NCI-H226 (cell line): ENCODE measurements at regions not wholly inside any gene's neighbourhood (a gene's known extent, or its start where the extent isn't known, plus 50 kb on each side); places are given as distances from the start of the nearest gene placed in this dataset.
A peak's percentile ranks its signal among the peaks of the same experiment; 100 is the strongest.
"Not testable (repeated sequence)": the region's sequence is repeated elsewhere in the genome, so short reads cannot be mapped to it uniquely, and the experiment has no call there.

Experiments
- DNase-seq: peaks from one replicate; pipeline ENCODE4 v3.0.0-alpha.2; 2015

DNA sequence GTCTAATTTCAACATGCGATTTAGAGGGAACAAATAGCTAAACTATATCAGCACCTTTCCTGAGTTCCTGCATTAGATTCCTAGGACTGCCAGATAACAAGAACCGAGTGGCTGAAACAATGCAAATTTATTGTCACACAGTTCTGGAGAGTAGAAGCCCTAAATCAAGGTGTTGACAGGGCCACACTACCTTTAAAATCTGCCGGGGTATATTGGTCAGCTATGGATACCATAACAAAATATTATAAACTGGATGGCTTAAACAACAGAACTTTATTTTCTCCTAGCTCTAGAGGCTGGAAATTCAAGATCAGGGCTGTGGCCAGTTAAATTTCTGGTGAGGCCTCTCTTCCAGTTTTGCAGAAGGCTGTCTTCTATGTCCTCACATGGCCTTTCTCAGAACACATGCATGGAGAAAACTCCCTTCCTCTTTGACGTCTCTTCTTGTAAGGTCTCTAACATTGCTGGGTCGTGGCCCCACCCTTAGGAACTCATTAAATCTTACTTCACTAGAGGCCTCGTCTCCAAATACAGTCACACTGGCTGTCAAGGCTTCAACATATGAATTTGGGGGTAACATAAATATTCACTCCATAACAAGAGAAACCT is 144.3 kb downstream of the FCRL5 start:
- DNase-seq = no peak

DNA sequence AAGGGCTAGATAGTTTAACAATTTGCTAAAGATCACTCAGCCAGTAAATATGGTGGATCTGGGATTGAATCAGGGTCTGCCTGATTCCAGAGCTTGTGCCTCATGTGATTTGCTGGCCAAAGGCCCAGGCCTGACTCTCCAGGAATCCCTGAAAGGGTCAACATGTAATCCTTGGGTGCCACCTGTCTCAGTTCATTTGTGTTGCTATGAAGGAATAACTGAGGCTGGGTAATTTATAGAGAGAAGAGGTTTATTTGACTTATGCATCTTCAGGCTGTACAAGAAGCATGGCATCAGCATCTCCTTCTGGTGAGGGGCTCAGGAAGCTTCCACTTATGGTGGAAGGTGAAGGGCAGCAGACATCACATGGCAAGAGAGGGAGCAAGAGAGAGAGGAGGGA is 144.9 kb downstream of the FCRL5 start:
- no peak for DNase-seq

DNA sequence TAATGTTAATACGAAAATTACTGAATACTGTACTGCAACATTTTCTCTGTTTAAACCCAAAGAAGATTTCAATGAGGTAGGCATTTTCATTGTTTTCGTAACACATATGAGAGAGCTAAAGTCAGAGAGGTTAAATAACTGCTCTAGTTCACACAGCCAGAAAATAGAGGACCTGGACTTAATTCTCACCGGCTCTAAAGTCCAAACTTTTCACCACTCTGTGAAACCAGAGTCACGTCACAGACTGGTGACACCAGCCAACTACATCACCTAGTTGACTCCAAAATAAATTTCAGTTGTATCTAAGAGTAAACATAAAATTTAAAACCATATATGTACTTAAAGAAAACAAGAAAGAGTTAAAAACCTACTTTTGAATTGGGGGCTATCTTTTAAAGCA is 146.7 kb downstream of the FCRL5 start:
- DNase-seq = no peak

DNA sequence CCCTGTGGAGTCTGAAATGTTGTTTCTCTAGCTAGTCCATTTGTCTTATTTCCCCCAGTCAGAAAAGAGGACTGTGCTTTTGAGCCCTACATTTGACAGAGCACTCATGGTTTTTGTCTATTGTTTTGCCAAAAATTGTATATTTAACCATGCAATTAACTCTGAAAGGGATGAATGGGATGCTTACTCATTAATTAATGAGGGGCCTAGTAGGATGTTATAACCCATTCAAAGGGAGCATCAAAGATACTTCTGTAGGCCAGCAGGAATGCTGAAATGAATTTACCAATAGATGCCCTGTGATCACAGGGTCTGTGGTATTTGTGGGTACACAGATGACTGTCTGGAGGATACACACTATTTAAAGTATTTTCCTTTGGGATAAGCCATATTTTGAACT is 147.7 kb downstream of the FCRL5 start:
- no peak for DNase-seq

DNA sequence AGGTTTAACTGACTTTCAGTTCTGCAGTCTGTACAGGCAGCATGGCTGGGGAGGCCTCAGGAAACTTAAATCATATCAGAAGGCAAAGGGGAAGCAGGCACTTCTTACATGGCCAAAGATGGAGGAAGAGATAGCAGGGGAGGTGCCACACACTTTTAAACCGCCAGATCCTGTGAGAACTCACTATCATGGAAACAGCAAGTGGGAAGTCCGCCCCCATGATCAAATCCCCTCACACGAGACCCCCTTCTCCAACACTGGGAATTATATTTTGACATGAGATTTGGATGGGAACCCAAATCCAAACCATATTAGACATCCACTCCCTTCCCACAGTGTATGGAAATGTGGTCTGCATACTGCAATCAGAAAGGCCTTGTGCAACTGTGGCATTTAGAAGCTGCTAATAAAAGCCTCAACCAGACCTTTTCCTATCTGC is 148.2 kb downstream of the FCRL5 start:
- DNase-seq = no peak

DNA sequence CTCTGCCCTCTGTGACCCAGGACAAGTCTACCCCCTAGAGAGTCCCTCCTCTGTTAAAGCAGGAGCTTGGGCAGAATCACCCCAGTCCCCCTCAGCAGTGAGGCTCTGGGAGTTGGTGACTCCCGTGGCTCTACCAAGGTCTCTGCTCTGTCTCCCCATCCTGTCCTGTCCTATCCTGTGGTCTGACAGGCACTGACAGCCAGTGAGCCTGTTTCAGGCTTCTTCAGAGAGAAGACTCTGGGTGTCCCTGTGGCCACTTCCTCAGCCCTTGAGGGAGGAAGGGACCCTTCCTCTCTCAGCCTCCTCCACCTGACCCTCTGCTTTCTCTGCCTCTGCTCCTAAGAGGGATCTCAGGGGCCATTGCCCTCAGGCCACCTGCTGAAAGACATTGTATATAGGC is 148.7 kb downstream of the FCRL5 start:
- no peak for DNase-seq

DNA sequence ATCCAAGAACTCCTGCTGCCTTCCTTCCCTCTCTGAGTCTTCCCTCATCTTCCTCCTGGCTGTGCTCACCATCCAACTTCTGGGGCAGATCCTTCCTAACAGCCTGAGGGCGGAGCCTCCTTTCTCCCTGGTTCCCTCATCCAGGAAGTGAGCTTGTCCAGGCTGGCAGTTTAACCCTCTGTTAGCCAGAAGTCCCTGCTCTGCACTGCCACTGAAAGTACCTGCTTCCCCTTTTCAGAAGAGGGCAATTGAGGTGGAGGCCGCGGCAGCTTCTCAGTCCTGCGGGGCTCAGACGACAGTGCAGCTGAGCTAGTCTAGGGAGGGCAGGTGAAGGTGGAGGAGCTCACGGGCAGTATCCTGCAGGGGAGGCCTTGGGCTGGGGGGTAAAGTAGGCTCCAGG is 149.1 kb downstream of the FCRL5 start:
- peak; percentile 34 for DNase-seq

DNA sequence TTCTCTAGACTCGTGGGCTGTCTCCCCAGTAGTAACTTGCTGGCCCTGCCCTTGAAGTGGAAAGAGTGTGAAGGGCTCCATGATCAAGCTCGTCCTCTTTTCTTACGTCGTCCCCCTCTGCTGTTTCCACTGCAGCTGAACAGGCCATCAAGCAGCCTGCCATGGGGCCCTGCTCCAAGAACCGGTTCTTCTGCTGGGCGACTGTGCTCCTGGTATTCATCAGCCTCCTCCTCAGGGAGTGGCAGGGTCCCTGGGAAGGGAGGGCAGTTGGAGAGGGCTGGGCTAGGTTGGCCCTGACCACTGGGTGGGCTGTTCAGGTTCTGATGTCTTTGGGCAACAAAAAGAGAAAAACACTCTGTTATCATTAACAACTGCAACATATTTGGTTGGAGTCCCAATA is 151.5 kb downstream of the FCRL5 start:
- no peak for DNase-seq

DNA sequence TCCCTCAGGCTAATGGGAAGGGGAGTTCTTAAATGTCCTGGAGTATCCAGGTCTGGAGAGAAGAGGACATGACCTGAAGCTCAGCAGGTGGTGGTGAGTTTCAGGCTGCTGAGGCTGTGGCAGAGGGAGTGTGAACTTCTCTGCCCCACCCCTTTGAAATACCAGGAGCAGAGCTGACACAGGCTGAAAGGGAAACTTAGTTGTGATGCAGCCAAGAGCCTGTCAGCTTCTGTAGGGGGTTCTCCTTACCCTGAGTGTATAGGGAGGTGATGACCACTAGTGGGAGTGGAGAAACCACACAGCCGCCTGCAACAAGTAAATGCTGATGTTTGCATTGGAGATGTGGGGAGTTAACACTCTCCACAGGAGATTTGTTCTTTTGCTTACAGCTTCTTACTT is 152.3 kb downstream of the FCRL5 start:
- DNase-seq = peak; percentile 76

DNA sequence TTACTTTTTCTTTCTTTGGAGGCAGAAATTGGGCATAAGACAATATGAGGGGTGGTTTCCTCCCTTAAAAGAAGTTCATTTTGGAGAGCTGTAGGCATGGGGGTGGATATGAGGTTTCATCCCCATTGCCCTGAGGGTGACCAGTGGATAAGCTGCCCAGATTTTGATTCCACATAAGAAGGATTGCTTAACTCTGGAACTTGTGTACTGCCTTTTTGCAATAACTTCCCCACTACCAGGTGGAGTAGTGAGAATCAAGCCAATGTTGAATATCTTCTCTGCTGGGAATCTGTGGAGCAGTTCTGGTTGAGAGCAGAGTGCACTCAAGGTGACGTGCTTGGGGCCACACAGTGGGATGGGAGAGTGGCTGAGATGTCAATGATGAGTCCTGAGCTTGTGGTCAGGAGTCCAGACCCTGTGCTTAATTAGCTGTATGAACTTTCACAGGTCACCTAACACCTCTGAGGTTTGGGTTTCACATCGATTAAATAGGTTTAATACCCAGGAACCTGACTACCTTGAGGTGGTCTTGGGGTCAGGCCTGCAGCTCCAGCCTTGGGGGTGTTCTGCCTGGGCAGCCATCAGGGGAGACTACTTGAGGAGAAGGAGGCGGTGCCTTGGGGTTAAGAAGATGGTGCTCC is 152.9 kb downstream of the FCRL5 start:
- peak; percentile 13 for DNase-seq

DNA sequence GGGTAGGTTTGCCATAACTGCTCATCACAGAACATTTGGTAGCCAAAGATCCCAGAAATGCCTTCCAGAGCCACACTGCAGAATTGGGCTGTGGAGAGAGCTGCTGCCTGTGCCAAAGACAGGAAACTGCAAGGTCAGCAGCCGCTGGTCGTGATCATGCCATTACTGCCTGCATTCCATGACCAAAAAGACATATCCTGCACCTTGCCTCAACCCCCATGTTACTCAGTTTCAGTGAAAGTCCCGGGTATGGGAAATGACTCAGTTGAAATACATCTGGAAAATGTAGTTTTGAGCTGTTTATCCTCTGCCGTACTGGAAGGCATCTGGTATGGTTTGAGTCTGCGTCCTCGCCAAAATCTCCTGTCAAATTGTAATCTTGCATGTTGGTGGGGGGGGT is 161.7 kb downstream of the FCRL5 start:
- peak; percentile 91 for DNase-seq

DNA sequence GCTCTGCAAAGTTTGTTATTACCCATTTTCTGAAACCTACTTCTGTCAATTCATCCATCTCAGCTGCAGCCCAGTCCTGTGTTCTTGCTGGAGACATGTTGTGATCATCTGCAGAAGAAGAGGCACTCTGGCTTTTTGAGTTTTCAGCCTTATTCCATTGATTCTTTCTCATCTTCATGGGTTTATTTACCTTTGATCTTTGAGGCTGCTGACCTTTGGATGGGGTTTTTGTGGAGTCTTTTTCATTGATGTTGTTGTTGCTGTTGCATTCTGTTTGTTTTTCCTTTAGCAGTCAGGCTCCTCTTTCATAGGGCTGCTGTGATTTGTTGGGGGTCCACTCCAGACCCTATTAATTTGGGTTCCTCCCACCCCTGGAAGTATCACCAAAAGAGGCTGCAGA is 164.3 kb downstream of the FCRL5 start:
- DNase-seq = no peak

DNA sequence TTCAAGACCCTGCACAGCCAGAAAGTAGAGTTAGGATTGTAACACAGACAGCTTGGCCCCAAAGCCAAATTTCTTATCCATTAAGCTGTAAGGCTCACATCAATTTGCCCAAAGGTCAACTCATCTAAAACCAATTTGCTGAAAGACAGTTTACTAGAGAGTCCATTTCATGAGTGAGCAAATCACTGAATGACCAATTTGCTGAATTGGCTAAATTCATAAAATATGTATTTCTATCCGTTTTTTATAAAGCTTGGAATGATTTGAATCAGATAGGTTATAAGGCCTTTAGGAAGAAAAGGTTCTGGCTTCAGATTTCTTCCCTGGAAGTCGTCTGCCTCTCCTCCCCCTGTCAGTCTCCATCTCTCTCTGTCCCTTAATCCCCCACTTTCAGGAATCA is 168.1 kb downstream of the FCRL5 start:
- no peak for DNase-seq

DNA sequence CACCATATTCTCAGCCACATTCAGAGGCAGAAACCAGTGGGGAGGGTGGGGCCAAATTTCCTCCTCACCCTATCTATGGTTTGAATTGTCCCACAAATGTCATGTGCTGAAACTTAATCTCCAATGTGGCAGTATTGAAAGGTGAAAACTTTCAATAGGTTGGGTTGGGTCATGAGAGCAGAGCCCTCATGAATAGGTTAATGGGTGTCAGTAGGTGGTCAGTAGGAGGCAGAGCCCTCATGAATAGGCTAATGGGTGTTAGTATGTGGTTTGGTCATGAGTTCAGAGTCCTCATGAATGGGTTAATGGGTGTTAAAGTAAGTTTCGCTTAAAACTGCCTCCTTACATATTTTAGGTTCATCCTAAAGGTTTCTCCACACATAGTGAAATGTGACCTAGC is 170.0 kb downstream of the FCRL5 start:
- no peak for DNase-seq

DNA sequence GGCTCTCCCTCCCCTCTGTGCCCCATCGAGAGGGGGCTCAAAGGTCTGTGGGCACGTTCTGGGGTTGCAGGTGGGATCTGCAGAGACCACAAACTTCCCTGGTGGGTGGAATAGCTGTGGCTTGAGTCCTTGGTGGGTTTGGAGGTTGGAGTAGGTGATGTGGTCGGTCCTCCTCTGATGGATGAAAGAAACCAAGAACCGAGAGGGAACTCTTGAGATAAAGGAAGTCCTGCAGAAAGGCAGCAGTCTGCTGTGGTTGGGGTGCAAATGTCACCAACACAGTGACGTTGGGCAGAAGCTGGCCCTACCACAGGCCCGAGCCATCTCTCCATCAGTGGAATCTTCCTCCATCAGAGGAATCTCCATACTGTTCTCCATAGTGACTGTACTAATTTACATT is 171.8 kb downstream of the FCRL5 start:
- DNase-seq = no peak

DNA sequence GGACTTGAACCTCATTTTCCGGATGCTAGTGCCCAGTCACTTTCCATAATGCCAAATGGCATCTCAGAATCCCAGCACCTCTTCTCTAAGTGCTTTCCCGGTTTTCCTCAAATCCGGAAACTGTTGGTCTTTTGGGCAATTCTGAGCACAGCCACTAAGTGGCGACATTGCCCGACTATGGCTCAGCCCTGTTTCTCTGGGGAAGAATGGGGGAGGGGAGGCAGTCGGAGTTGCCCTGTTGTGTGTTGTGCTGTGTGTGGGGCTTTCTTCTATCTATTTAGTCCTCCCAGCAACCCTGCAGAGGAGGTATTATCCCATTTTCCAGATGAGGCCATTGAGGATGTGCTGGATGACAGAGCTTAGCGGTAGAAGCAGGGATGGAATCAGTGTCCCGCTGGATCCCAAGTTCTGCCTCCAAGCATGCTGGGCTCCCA is 175.0 kb downstream of the FCRL5 start:
- DNase-seq = peak; percentile 35

DNA sequence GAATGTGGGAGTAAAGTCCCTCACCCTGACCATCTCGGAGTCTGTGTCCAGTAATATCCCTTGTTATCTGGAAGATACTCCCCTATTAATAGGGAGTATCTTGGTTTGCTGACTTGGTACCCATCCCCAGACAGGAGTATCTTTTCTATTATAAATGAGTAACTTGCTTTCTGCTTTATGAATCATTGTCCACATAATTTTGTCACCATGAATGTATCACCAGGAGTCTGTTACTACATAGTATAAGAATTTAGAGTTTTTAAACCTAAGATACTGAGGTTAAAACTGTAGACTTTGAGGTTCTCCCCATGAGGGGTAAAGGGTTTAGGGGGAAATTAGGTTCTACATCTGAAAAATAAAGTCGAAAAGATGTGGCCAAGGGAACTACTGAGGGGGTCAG is 175.6 kb downstream of the FCRL5 start:
- no peak for DNase-seq

DNA sequence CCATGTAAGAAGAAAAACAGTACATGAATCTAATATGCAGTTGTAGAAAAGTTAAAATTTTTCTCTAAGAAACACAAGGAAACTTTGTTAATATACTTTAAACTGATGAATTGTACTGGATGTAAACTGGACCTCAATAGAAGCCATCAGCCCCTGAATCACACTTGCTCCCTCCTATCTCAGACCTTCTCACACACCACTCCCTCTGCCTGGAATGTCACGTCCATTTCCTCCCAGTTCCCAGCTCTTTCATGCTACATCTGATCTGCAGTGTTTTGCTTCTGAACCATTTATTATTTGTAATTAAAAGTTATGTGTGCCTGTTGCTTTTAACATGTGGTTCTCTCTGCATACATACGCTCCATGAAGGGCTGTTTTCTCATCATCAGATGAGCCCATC is 180.0 kb downstream of the FCRL5 start:
- not testable (repeated sequence) for DNase-seq

DNA sequence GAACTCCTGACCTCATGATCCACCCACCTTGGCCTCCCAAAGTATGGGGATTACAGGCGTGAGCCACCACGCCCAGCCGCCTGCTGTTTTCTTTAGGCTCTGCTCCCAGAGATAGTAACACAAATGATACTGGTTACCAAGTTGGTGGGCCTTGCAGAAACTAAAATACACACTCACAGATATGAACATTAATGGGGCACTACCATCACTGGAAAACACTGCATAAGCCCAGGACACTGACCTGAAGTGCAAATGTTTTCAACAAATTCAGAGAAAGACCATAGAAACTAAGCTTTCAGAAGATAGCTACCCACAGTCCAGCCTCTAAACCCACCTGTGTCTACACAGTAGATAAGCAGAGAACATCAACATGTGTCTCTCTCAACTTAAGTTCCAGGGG is 180.5 kb downstream of the FCRL5 start:
- no peak for DNase-seq

DNA sequence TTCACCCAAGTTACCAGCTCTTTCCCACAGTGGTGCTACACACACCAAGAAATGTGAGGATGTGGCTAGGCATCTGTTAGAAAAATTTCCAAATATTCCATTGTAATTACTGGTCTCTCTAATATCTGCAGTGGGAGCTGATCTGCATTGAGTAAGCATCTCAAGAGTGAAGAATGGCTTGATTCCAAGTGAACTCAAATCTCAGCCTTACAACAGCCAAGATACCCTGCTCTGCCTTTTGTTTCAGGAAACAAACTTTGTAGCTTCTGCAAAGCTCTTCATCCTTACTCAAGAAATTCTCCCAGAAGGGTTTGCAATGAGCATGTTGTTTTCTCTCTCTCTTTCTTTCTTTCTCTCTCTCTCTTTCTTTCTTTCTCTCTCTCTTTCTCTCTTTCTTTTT is 181.1 kb downstream of the FCRL5 start:
- no peak for DNase-seq

DNA sequence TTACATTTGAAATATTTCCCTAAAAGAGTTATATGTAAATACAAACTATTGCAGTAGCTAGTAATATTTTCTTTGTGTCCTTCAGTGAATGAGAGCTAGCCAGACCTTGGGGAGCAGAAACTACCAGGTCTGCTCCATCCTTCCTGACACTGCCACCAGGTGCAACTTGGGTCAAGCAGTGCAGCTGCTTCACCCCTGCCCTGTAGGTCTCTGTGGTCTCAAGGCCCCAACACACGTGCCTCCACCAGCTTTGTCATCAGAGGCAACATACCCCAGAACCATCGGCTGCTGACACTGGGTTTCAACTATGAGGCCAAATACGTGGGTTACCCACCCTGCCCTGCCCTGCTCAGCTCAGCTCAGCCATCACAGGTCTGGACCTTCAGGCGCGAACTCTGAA is 181.6 kb downstream of the FCRL5 start:
- DNase-seq = no peak

DNA sequence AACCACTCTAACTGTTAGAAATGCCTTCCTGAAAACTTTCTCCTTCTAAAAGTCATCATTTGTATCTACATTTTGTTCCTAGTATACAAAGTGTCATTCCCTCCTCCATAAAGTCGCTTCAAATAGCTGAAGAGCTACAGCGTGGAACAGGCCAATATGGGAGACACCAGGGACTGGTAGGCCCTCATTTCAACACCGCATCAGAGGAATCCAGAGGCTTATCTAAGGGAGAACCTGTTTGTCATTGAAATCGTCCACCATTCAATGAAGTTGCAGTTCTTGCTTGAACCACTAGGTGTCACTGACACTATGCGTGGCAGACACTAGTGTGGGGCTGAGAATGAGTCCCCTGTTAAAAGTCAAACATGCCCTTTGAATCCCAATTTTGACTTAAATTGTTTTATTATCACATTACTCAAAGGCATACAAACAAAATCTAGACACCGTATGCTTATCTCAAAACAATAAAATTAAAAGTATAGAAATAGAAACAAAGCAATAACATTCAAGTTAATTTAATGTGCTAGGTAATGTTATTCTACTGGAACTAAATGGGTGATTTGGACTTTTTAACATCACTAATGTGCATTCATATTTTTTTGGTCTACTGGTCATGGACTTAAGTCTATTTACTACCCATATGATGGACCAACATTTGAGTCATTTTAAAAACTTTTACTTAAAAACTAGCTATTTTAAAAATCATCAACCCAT is 182.3 kb downstream of the FCRL5 start:
- DNase-seq = peak; percentile 34

DNA sequence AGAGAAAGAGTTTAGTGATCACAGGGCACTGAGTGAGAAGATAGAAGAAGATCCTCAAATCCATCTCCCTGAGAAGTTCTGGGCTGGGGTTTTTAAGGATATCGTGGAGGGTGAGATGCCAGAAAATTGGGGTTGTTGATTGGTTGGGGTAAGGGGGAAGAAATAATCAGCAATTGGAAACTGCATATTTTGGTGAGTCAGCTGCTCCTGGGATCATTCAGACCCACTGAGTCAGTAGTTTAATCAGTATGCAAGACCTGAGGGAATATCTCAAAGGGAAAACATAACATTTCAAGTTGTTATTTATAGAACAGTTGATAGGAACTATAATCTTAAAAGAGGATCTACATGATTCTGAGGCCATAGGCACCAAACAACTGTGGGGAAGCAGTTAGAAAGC is 183.4 kb downstream of the FCRL5 start:
- DNase-seq = not testable (repeated sequence)

DNA sequence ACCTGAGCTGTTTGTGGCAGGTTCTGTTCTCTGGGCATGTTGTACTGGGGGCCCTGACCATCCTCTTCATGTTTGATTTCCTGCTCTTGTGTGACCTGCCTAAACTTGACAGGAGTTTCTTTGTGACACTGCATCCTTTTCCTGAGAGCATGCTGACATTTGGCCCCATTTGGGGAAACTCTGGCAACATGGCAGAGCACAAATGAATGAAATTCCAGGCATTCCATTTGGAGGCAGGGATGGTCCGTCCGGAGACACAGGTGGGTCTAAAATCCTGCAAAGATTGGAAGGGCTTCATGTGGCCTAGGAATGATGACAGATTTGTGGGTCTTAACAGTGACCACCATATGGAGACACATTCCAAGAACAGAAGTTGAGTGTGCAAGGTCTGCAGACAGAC is 184.0 kb downstream of the FCRL5 start:
- no peak for DNase-seq

DNA sequence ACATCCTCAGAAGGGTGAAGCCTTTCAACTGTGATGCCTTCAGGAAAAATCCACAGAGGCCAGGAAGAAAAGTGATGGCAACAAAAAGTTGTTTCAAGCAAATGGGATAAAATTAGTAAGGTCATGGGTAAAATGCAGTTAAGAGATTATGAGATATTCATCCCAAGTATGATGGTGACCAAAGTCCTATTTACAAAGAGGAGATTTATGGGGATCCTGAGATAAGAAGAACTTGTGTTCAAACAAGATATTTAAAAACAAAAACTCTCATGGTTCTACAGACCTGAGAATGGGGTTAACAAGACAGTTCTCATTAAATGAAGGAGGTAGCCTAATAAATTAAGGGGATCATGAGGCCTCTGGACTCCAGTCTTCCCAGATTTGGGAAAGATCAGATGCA is 184.4 kb downstream of the FCRL5 start:
- no peak for DNase-seq
